ENCODE measurements at regions not wholly inside any gene's neighbourhood (a gene's known extent, or its start where the extent isn't known, plus 50 kb on each side); places are given as distances from the start of the nearest gene placed in this dataset.

DNA sequence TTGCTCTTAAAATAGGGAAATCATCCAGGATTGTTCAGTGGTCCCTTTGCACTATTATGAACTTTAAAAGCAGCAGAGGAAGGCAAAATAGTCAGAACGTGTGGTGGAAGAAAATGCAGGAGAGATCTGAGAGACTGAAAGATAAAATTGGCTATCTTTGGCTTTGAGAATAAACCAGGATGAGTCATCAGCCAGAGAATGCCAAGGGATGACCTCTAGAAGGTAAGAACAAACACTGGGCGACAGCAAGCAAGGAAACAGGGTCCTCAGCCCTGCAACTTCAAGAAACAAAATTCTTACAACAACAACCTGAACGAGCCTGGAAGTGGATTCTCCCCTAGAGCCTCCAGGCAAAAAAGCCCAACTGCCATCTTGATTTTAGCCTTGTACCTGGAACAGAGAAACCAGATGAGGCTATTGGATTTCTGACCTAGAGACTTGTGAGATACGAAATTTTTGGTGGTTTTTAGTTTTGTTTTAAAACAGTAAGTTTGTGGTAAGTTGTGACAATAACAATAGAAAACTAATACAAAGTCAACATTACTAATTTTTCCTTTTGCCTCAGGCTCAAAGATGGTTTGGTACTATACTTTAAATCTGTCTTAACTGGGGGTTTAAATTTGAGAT, 130.2 kb upstream of the CNTNAP2 start (continued):
- TF ChIP-seq, protein P1, sequence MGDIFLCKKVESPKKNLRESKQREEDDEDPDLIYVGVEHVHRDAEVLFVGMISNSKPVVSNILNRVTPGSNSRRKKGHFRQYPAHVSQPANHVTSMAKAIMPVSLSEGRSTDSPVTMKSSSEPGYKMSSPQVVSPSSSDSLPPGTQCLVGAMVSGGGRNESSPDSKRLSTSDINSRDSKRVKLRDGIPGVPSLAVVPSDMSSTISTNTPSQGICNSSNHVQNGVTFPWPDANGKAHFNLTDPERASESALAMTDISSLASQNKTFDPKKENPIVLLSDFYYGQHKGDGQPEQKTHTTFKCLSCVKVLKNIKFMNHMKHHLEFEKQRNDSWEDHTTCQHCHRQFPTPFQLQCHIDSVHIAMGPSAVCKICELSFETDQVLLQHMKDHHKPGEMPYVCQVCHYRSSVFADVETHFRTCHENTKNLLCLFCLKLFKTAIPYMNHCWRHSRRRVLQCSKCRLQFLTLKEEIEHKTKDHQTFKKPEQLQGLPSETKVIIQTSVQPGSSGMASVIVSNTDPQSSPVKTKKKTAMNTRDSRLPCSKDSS (IDR thresholded peaks at IDR 0.05; ENCODE audit: low read depth, partially characterized antibody): no peak
- TF ChIP-seq, protein P2, sequence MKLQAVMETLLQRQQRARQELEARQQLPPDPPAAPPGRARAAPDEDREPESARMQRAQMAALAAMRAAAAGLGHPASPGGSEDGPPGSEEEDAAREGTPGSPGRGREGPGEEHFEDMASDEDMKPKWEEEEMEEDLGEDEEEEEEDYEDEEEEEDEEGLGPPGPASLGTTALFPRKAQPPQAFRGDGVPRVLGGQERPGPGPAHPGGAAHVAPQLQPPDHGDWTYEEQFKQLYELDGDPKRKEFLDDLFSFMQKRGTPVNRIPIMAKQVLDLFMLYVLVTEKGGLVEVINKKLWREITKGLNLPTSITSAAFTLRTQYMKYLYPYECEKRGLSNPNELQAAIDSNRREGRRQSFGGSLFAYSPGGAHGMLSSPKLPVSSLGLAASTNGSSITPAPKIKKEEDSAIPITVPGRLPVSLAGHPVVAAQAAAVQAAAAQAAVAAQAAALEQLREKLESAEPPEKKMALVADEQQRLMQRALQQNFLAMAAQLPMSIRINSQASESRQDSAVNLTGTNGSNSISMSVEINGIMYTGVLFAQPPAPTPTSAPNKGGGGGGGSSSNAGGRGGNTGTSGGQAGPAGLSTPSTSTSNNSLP (IDR thresholded peaks at IDR 0.05; ENCODE audit: borderline replicate concordance, low read depth, low read length): no peak
- TF ChIP-seq JUND (IDR thresholded peaks at IDR 0.05; ENCODE audit: borderline replicate concordance, low read depth, low read length): peak; percentile 93
- peak; percentile 91 for TF ChIP-seq JUND (tag; IDR thresholded peaks at IDR 0.05; ENCODE audit: borderline replicate concordance, low read depth, low read length)
- TF ChIP-seq, protein P3, sequence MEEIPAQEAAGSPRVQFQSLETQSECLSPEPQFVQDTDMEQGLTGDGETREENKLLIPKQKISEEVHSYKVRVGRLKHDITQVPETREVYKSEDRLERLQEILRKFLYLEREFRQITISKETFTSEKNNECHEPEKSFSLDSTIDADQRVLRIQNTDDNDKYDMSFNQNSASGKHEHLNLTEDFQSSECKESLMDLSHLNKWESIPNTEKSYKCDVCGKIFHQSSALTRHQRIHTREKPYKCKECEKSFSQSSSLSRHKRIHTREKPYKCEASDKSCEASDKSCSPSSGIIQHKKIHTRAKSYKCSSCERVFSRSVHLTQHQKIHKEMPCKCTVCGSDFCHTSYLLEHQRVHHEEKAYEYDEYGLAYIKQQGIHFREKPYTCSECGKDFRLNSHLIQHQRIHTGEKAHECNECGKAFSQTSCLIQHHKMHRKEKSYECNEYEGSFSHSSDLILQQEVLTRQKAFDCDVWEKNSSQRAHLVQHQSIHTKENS (CRISPR knock-in tag; IDR thresholded peaks at IDR 0.05): no peak
- no peak for TF ChIP-seq ZNF507 (tag; conservative IDR thresholded peaks at IDR 0.05)
- no peak for TF ChIP-seq XRCC5 (IDR thresholded peaks at IDR 0.05; ENCODE audit: low read depth, low read length)
- TF ChIP-seq GTF2A2 (tag; IDR thresholded peaks at IDR 0.05): no peak
- TF ChIP-seq ZSCAN29 (IDR thresholded peaks at IDR 0.05): no peak
- TF ChIP-seq CHD1 (IDR thresholded peaks at IDR 0.05; ENCODE audit: low read length): no peak
- TF ChIP-seq, protein P4, sequence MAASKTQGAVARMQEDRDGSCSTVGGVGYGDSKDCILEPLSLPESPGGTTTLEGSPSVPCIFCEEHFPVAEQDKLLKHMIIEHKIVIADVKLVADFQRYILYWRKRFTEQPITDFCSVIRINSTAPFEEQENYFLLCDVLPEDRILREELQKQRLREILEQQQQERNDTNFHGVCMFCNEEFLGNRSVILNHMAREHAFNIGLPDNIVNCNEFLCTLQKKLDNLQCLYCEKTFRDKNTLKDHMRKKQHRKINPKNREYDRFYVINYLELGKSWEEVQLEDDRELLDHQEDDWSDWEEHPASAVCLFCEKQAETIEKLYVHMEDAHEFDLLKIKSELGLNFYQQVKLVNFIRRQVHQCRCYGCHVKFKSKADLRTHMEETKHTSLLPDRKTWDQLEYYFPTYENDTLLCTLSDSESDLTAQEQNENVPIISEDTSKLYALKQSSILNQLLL (CRISPR knock-in tag; IDR thresholded peaks at IDR 0.05; ENCODE audit: borderline replicate concordance): no peak
- no peak for TF ChIP-seq POLR2H (tag; IDR thresholded peaks at IDR 0.05; ENCODE audit: low read depth)
- TF ChIP-seq, protein P5, sequence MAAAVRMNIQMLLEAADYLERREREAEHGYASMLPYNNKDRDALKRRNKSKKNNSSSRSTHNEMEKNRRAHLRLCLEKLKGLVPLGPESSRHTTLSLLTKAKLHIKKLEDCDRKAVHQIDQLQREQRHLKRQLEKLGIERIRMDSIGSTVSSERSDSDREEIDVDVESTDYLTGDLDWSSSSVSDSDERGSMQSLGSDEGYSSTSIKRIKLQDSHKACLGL (CRISPR knock-in tag; IDR thresholded peaks at IDR 0.05; ENCODE audit: borderline replicate concordance, poor library complexity, severe bottlenecking): no peak
- TF ChIP-seq ESRRB (CRISPR knock-in tag; IDR thresholded peaks at IDR 0.05; ENCODE audit: borderline replicate concordance): no peak
- peak; percentile 63 for TF ChIP-seq SMARCE1 (IDR thresholded peaks at IDR 0.05)
- no peak for TF ChIP-seq ZBTB7A (IDR thresholded peaks at IDR 0.05; ENCODE audit: borderline replicate concordance, control insufficient read depth, low read depth, low read length)
- TF ChIP-seq CREM (IDR thresholded peaks at IDR 0.05; ENCODE audit: low read depth): no peak
- peak; percentile 86 for TF ChIP-seq FOSL1 (tag; conservative IDR thresholded peaks at IDR 0.05)
- no peak for TF ChIP-seq TCFL5 (CRISPR knock-in tag; conservative IDR thresholded peaks at IDR 0.05)
- TF ChIP-seq PHTF2 (CRISPR knock-in tag; IDR thresholded peaks at IDR 0.05): no peak
- TF ChIP-seq ADNP (tag; IDR thresholded peaks at IDR 0.05): no peak
- peak; percentile 69; the same call in 1 of the 2 replicates for TF ChIP-seq SMARCA4 (IDR thresholded peaks at IDR 0.05)
- no peak for TF ChIP-seq PYGO2 (tag; IDR thresholded peaks at IDR 0.05)
- TF ChIP-seq CBX3 (IDR thresholded peaks at IDR 0.05; ENCODE audit: borderline replicate concordance in 1 of 2, low read length in 2 of 2): no peak

Data from K562 (cell line).